22Rv1 (cell line): ENCODE measurements at regions not wholly inside any gene's neighbourhood (a gene's known extent, or its start where the extent isn't known, plus 50 kb on each side); places are given as distances from the start of the nearest gene placed in this dataset.

Source experiments
- H3K27ac ChIP-seq: fragments of 450-650 bp; 2 replicates; pipeline ENCODE4 v1.5.1; 2017
- CTCF ChIP-seq: fragments of 450-650 bp; IDR thresholded peaks from 2 replicates; pipeline ENCODE4 v1.5.1; 2017; ENCODE audit warnings: mild to moderate bottlenecking
- ZFX ChIP-seq: fragments of 450-650 bp; IDR thresholded peaks from 2 replicates; pipeline ENCODE4 v1.6.1; 2017; ENCODE audit warnings: antibody characterized with exemption, borderline replicate concordance

GRCh38 chr14:54208751-54209150, 188.1 kb upstream of the CDKN3 start:
- H3K27ac ChIP-seq, result no peak overlapping the region

DNA sequence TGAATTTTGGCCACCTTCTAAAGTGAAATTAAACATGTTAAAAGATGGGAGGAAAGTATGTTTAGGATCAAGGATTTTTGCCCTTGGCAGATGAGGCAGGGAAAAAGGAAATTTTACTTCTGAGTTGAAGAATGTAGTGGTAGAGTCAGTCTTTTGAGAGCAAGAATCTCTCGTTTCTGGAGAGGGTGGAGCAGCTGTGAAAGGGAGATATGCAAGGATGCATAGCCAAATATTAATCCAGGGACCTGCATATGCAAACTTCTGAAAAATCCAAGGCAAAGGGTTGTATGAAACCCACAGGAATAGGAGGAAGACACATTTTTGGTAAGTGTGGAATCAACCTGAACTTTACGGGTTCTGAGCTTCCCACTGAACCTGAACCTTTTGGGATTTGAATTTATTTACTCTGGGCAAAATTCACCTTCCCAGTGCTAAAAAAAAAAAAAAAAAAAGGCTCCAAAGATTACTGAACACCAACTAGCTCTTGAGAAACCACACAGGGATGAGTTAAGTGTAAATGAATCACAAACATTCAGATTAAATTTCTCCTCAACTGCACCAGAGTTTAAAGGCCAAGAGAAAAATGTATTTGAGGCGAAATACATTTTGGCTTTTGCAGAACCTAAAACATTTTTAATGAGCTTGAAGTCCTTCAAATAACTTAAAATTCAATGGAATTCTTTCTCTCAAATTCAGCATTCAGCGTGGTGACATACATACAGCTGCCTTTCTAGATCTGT, 187.1 kb upstream of the CDKN3 start:
- no peak overlapping the region for H3K27ac ChIP-seq
- TF ChIP-seq CTCF (no peak), ZFX (no peak)

More at GRCh38 chr14:54208751-54209150, 188.1 kb upstream of the CDKN3 start:
- TF ChIP-seq CTCF (no peak), ZFX (no peak)

- no peak overlapping the region for H3K27ac ChIP-seq
These were observed 185.1 kb upstream of the CDKN3 start for GRCh38 chr14:54211551-54212308.

DNA sequence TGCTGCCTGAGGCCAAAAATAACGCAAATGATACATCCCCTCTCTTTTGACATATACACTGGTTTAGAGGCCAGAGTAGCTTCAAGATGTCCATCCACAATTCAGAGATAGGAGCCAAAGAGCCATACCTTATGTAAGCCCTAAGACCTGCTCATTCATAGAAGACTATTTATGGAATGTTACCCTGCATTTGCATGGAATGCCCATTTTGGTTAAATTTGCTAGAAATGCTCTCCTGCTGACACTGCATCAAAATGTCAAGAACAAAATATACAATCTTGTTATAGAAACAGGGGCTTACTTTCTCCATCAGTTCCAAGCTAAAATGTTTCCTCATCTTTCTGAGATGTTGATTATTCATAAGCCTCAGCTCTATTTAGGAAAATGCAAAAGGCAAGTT, 183.3 kb upstream of the CDKN3 start:
- no peak for TF ChIP-seq ZFX
- TF ChIP-seq CTCF, result no peak
- H3K27ac ChIP-seq, result no peak overlapping the region

More at GRCh38 chr14:54211551-54212308, 185.1 kb upstream of the CDKN3 start:
- TF ChIP-seq CTCF (no peak), ZFX (no peak)

DNA sequence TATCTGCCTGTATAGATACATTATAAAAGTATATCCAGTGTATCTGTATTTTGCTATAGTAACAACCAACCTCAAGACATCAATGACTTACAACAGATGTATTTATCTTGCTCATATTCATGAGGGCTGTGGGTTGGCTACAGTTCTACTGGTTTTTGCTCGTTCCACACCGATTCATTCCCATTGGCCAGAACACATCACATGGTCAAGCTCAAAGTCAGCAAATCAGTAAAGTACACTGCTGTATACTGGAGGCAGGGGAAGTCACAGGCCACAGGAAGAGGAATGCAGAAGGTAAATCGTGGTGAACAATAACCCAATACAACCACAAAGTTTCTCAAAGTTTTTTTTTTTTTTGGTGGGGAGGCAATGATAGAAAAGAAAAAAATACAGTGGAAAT, 180.0 kb upstream of the CDKN3 start:
- no peak overlapping the region for H3K27ac ChIP-seq
- no peak for TF ChIP-seq CTCF
- TF ChIP-seq ZFX, result no peak

GRCh38 chr14:54219261-54220070, 177.3 kb upstream of the CDKN3 start:
- no peak overlapping the region for H3K27ac ChIP-seq
- TF ChIP-seq ZFX (no peak), CTCF (no peak)
